ENCODE measurements at regions not wholly inside any gene's neighbourhood (a gene's known extent, or its start where the extent isn't known, plus 50 kb on each side); places are given as distances from the start of the nearest gene placed in this dataset.

DNA sequence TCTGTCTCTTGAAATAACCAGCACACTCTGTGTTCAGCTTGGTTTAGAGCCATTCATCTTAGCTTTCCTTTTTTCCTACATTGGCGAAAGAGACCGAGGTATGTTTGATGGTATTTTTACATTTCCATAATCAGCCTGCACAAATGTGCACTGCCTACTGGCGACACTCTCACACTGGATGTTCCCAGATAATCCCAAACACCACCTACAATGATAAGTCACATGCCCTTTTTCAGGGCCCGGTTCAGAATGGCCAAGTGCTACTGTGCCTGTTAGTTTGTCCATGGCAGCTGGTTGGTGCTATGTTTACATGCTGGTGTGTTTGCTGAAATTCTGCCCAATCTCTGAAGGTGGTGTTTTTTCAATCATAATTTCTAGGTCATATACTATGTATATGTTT lies 80.8 kb upstream of the NR3C2 start:
- DNase-seq, result no peak

DNA sequence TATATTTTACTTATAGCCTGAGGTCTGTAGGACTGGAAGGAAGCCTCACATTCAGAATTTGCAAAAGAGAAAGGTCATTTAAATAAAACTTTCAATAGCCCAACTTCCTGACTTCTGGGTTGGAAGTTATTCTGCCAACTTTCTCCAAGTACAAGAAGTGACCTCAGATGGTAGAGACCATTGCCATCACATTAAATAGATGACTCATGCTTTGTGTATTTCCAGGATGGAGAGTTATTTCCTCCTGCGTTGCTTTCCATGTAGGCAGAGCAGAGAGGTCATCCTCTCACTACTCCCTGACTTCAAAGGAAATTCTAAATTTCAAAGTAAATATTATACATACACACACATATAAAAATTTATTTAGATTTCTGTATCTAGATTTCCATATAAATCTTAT lies 73.0 kb upstream of the NR3C2 start:
- DNase-seq, result no peak

DNA sequence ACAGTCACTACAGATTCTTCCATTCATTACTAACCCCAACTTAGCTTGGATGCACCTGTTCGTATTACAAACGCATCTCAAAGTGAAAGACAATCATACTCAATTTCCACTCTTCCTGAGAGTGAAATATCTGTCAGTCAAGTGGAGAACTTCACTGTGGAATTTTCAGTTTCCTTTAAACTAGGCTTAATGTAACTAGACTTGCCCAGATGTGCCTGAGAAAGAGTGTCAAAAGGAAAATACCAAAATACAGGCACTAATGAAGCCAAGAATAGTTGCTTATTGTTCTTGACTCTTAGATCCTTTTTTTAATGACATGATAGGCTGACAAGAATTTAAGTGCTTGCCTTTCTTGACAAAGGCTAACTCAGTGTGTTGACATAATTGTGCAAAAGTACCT lies 72.4 kb upstream of the NR3C2 start:
- no peak for DNase-seq

DNA sequence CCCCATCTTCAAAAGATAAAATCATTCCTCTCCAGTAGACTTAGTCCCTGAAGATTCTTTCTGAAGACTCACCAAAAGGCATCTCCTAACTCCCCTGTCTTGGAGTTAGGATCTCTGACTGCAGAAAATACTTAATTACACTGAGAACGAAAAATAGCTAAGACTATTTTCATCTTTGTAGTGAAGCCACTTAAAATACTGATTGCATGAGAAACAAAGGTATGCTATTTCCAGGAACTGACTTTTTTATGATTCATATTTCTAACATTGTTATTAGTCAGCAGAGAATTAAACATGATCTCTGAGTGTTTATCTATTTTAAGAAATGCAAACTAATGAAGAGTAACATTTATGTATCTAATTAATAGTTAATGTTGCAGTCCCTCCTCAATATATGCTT lies 71.8 kb upstream of the NR3C2 start:
- no peak for DNase-seq

DNA sequence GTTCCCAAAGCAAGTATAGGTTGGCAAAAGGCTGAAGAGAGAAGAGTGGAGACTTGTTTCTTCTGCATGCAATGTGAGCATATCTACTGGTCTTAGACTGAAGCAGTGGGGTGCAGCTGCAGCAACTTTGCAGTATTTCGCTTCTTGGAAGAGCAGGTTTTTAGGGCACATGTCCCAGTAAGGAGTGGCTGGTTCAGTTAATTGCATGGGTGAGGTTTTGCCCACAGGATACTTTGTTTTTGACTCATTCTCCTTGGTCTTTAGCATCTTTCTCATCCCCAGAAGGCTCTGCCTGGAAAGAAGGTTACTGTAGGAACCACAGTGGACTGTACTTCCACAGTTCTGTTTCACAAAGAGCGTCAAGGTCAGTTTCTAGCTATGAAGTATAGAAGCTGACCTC lies 68.0 kb upstream of the NR3C2 start:
- no peak for DNase-seq

DNA sequence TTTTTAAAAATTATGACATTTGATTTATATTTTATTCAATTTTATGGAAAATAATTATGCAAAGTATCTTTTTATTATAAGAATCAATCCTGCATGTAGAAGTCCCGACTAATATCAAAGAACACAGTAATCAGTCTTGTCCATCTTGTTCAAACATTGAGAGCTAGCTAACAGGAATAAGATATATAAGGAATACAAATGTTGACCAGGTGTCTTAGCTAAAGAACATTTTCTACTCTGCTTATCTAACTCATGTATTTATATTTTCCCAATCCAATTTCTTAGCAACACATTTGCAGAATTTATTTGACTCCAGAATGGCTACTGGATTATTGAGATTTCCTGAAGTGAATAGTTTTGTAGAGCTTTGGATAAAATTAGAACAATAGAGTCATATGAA lies 61.5 kb upstream of the NR3C2 start:
- DNase-seq, result no peak

DNA sequence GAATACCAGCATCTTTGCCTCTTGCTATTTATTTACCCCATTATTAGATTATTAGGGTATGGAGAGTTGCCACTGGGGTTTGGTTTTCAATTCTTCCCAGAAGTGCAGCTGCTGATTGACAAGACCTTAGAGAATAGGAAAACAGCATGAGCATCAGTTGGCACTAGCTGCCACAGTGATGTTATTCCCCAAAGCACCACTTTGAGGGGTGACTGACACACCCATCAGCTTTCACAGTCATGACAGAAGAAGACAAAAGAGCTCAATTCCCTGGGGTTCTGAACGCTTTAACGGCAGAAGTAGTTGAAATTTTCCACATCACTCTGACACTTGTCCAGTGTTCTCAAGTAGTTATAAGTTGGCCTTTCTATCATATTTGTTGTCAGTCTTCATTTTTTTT lies 55.0 kb upstream of the NR3C2 start:
- no peak for DNase-seq

DNA sequence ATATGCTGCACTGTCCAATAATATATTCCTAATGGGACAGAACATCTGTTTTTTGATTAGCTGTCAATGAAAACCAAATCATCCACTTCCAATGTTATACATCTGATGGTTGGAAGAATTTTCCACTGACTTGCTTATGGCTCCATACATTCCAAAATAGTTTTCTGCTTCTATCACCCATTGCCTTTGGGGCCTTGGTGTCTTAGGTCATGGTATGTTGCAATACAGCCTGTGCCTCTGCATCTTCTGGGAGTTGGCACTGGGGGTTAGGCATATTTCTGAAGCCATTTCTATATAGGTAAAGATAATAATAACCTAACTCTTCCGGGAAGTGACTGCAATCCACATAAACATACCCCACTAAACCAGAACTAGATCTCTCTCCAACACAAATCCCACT lies 53.2 kb upstream of the NR3C2 start:
- no peak for DNase-seq

Measured in MV-4-11 (cell line).